Neutrophil (primary cell): ENCODE measurements at regions not wholly inside any gene's neighbourhood (a gene's known extent, or its start where the extent isn't known, plus 50 kb on each side); places are given as distances from the start of the nearest gene placed in this dataset.

Source experiments
- H3K27ac ChIP-seq: fragments of 200-600 bp; sonication (generic); 2 replicates; pipeline ENCODE4 v1.5.1; 2016; ENCODE audit warnings: mild to moderate bottlenecking, moderate library complexity
- H3K27me3 ChIP-seq: fragments of 200-600 bp; sonication (generic); 2 replicates; pipeline ENCODE4 v1.6.0; 2016; ENCODE audit warnings: mild to moderate bottlenecking
- H3K36me3 ChIP-seq: fragments of 200-600 bp; sonication (generic); 2 replicates; pipeline ENCODE4 v1.5.1; 2017
- H3K4me1 ChIP-seq, 2 experiments: fragments of 200-600 bp in 1 of 2; sonication (generic) in 1 of 2; 1 replicate in 1 of 2; 2 replicates in 1 of 2; pipeline versions ENCODE4 v1.5.1 to v1.6.1; 2013 to 2016; ENCODE audit warnings: low read depth in 1 of 2, low read length in 1 of 2, mild to moderate bottlenecking in 1 of 2, moderate library complexity in 1 of 2; ENCODE audit not compliant: control insufficient read depth in 1 of 2, insufficient read depth in 1 of 2
- H3K4me3 ChIP-seq, 2 experiments: fragments of 200-600 bp in 1 of 2; sonication (generic) in 1 of 2; 1 replicate in 1 of 2; 2 replicates in 1 of 2; pipeline ENCODE4 v1.5.1; 2013 to 2016; ENCODE audit warnings: low read depth in 1 of 2, low read length in 1 of 2, mild to moderate bottlenecking in 1 of 2, moderate library complexity in 1 of 2
- H3K9me3 ChIP-seq: fragments of 200-600 bp; sonication (generic); 2 replicates; pipeline ENCODE4 v1.5.1; 2016
- CTCF ChIP-seq: fragments of 200-600 bp; sonication (generic); IDR thresholded peaks from 2 replicates; pipeline ENCODE4 v1.5.1; 2016; ENCODE audit warnings: antibody characterized with exemption

DNA sequence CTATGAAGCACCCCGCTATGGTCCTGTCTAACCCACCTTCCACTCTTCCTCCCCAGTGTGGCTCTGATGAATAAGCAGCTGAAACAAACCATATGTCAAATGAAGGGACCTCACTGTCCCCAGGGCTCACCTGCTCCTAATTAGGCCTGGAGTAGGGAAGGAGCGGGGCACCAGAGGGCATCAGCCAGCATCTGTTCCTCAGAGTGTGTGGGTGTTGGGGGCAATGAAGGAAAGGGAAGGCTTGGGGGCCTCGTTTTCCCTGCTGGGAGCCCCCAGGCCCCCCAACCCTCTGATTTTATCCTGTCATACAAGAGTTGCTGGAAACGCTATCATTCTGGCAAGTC, 274.7 kb downstream of the HAUS1 start:
- no peak overlapping the region for H3K4me3 ChIP-seq
- H3K27me3 ChIP-seq, result peaks cover 24% of the 10 kb centered on the region
- H3K36me3 ChIP-seq, result no peaks in the 10 kb centered on the region
- H3K27ac ChIP-seq, result no peak overlapping the region
- no peaks in the 10 kb centered on the region for H3K4me1 ChIP-seq
- H3K9me3 ChIP-seq, result no peaks in the 10 kb centered on the region
- TF ChIP-seq CTCF, result no peak

DNA sequence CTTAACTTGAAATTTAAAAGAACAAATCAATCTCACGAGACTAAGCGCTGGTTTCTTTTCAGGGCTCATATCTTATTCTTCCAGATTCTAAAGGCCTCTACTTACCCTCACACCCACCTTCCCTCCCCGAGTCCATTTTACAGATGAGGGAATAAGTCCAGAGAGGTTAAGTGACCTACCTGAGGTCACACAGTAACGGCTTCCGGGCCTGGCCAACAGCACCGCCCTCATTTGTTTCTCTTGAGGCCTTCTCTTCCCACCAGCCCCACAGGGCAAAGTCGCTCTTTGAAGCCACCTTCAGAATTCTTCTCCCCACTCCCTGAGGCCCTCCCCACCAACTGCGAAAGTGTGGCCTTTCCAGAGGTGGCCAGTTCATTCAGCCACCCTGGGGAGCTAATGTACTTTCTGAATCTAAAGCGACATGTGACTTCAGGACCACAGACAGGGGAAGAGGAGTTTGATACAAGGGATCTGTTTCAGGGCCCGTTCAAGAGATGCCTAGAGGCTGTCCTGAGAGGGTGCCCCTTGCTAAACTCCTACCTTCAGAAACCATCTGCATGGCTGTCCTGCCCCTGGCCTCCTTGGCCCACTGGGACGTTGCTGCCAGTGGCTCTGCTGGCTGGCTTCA, 275.3 kb downstream of the HAUS1 start:
- H3K36me3 ChIP-seq, result no peaks in the 10 kb centered on the region
- H3K27ac ChIP-seq, result no peak overlapping the region
- H3K9me3 ChIP-seq, result no peaks in the 10 kb centered on the region
- no peak overlapping the region for H3K4me3 ChIP-seq
- H3K4me1 ChIP-seq, result no peaks in the 10 kb centered on the region
- H3K27me3 ChIP-seq, result peaks cover 18% of the 10 kb centered on the region
- no peak for TF ChIP-seq CTCF

- Histone ChIP-seq H3K4me1 (no peaks in the 10 kb centered on the region), H3K9me3 (no peaks in the 10 kb centered on the region), H3K4me3 (no peak overlapping the region), H3K27me3 (peaks cover 7% of the 10 kb centered on the region), H3K36me3 (no peaks in the 10 kb centered on the region), H3K27ac (no peak overlapping the region)
- no peak for TF ChIP-seq CTCF
Observed at GRCh38 chr18:46385124-46385523, 271.9 kb downstream of the LOXHD1 start.

GRCh38 chr18:46386788-46387187, 270.2 kb downstream of the LOXHD1 start:
- Histone ChIP-seq H3K27ac (no peak overlapping the region), H3K4me1 (no peaks in the 10 kb centered on the region), H3K9me3 (no peaks in the 10 kb centered on the region), H3K4me3 (no peak overlapping the region), H3K36me3 (no peaks in the 10 kb centered on the region), H3K27me3 (peaks cover 4% of the 10 kb centered on the region)
- TF ChIP-seq CTCF, result no peak

DNA sequence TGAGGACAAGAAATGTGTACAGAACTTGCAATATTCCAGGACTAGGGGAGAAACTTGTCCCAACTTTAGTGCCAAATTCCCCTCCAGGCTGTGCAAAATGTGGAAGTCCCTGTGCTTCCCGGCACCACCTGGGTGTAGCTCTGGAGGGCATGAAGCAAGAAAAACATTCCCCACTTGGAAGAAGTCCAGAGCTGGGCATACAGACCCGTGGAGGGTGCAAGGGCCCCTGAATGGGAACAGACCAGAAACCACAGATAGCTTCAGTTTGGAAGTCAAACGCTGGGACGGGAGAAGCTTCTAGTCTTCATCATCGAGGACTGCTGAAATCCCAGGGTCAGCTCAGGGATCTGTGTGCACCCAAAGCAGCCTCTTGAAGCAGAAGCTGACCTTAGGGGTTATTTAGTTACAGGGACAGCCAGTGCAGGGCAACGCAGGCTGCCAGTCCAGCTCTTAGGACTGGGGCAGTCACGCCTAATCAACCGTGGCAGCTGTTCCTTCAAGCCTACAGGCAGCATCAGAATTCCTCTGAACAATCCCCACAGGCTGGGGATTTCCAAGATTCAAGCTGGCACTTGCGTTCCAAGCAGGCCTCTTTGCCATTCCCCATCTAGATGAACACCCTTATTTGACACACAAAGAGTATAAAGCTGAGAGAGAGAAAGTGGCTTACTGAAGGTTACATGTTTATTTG, 269.4 kb downstream of the LOXHD1 start:
- no peaks in the 10 kb centered on the region for H3K9me3 ChIP-seq
- TF ChIP-seq CTCF, result no peak
- H3K36me3 ChIP-seq, result no peaks in the 10 kb centered on the region
- H3K4me1 ChIP-seq, result no peaks in the 10 kb centered on the region
- no peak overlapping the region for H3K4me3 ChIP-seq
- no peak overlapping the region for H3K27ac ChIP-seq
- peaks cover 4% of the 10 kb centered on the region for H3K27me3 ChIP-seq
